ENCODE measurements at regions not wholly inside any gene's neighbourhood (a gene's known extent, or its start where the extent isn't known, plus 50 kb on each side); places are given as distances from the start of the nearest gene placed in this dataset.
A peak's percentile ranks its signal among the peaks of the same experiment; 100 is the strongest.

GRCh38 chr1:43067977-43068751 is 103.9 kb downstream of the EBNA1BP2 start:
- H3K27me3 Mint-ChIP-seq (ENCODE audit: insufficient read depth, low read depth), result peaks cover 13% of the 10 kb centered on the region
- no peaks in the 10 kb centered on the region for H3K36me3 ChIP-seq
- TF ChIP-seq EZH2 (IDR thresholded peaks at IDR 0.05) (no peak), CTCF (IDR thresholded peaks at IDR 0.05) (no peak), EZH2phosphoT487 (IDR thresholded peaks at IDR 0.05) (no peak)
- peaks cover 67% of the 10 kb centered on the region for H3K4me1 Mint-ChIP-seq
- no peak overlapping the region for H3K4me3 Mint-ChIP-seq
- H3K4me3 ChIP-seq, result no peak overlapping the region
- H3K36me3 Mint-ChIP-seq, result no peaks in the 10 kb centered on the region
- H3K27ac ChIP-seq, result no peak overlapping the region
- peak overlapping the region; percentile 96 for H3K27ac Mint-ChIP-seq
- peaks cover 5% of the 10 kb centered on the region for H3F3A ChIP-seq (ENCODE audit: low read depth)
- no peaks in the 10 kb centered on the region for H3K9me3 ChIP-seq (ENCODE audit: low read depth)
- H3K4me2 ChIP-seq, result no peak overlapping the region
- peaks cover 26% of the 10 kb centered on the region for H3K4me1 ChIP-seq
- H4K20me1 ChIP-seq (ENCODE audit: low read depth), result no peaks in the 10 kb centered on the region
- peak; percentile 39 for DNase-seq (ENCODE audit: low spot score)
- no peaks in the 10 kb centered on the region for H3K79me2 ChIP-seq (ENCODE audit: low read depth)
- H3K9me3 Mint-ChIP-seq, result peaks cover 5% of the 10 kb centered on the region
- no peak overlapping the region for H3K9ac ChIP-seq
- H2AFZ ChIP-seq (replicated peaks), result peak overlapping the region; percentile 42
- no peaks in the 10 kb centered on the region for H3K27me3 ChIP-seq

- H3K27me3 ChIP-seq, result no peaks in the 10 kb centered on the region
- no peak overlapping the region for H3K27ac ChIP-seq
- no peak for DNase-seq (ENCODE audit: low spot score)
- Mint-ChIP-seq H3K36me3 (no peaks in the 10 kb centered on the region), H3K9me3 (peaks cover 5% of the 10 kb centered on the region), H3K27me3 (ENCODE audit: insufficient read depth, low read depth) (peaks cover 17% of the 10 kb centered on the region), H3K4me3 (peak overlapping the region; percentile 36), H3K27ac (peak overlapping the region; percentile 96), H3K4me1 (peaks cover 72% of the 10 kb centered on the region)
- no peak for TF ChIP-seq CTCF (IDR thresholded peaks at IDR 0.05)
- no peak for TF ChIP-seq EZH2phosphoT487 (IDR thresholded peaks at IDR 0.05)
- no peak for TF ChIP-seq EZH2 (IDR thresholded peaks at IDR 0.05)
- H3K36me3 ChIP-seq, result no peaks in the 10 kb centered on the region
- no peaks in the 10 kb centered on the region for H4K20me1 ChIP-seq (ENCODE audit: low read depth)
- H2AFZ ChIP-seq (replicated peaks), result no peak overlapping the region
- H3K4me3 ChIP-seq, result no peak overlapping the region
- H3K4me1 ChIP-seq, result peaks cover 26% of the 10 kb centered on the region
- H3F3A ChIP-seq (ENCODE audit: low read depth), result peaks cover 5% of the 10 kb centered on the region
- no peak overlapping the region for H3K9ac ChIP-seq
- no peak overlapping the region for H3K4me2 ChIP-seq
- H3K9me3 ChIP-seq (ENCODE audit: low read depth), result no peaks in the 10 kb centered on the region
- no peaks in the 10 kb centered on the region for H3K79me2 ChIP-seq (ENCODE audit: low read depth)
Measured at GRCh38 chr1:43067233-43067745, 104.8 kb downstream of the EBNA1BP2 start.

- Histone ChIP-seq H3K4me2 (no peak overlapping the region), H3F3A (ENCODE audit: low read depth) (peaks cover 5% of the 10 kb centered on the region), H3K79me2 (ENCODE audit: low read depth) (no peaks in the 10 kb centered on the region), H4K20me1 (ENCODE audit: low read depth) (no peaks in the 10 kb centered on the region), H3K27me3 (no peaks in the 10 kb centered on the region), H3K9me3 (ENCODE audit: low read depth) (no peaks in the 10 kb centered on the region), H3K4me3 (no peak overlapping the region), H3K36me3 (no peaks in the 10 kb centered on the region), H2AFZ (replicated peaks) (no peak overlapping the region), H3K9ac (no peak overlapping the region), H3K27ac (no peak overlapping the region), H3K4me1 (peaks cover 24% of the 10 kb centered on the region)
- H3K27me3 Mint-ChIP-seq (ENCODE audit: insufficient read depth, low read depth), result peaks cover 16% of the 10 kb centered on the region
- no peak for DNase-seq (ENCODE audit: low spot score)
- H3K4me3 Mint-ChIP-seq, result no peak overlapping the region
- TF ChIP-seq EZH2phosphoT487 (IDR thresholded peaks at IDR 0.05) (no peak), CTCF (IDR thresholded peaks at IDR 0.05) (no peak), EZH2 (IDR thresholded peaks at IDR 0.05) (no peak)
- H3K36me3 Mint-ChIP-seq, result no peaks in the 10 kb centered on the region
- H3K27ac Mint-ChIP-seq, result peak overlapping the region; percentile 42
- H3K9me3 Mint-ChIP-seq, result peaks cover 5% of the 10 kb centered on the region
- peaks cover 70% of the 10 kb centered on the region for H3K4me1 Mint-ChIP-seq
Measured at GRCh38 chr1:43066578-43066977, 105.5 kb downstream of the EBNA1BP2 start.

Measured in neural progenitor cell (in vitro differentiated cells).